H1 (cell line): ENCODE measurements at regions not wholly inside any gene's neighbourhood (a gene's known extent, or its start where the extent isn't known, plus 50 kb on each side); places are given as distances from the start of the nearest gene placed in this dataset.

Experiments
- CTCF ChIA-PET: fragments of 300-600 bp; sonication (Branson Sonifier 250); formaldehyde crosslinking; loops from one replicate; lab custom pipeline; 2021; ENCODE audit not compliant: partially characterized antibody; lab: Charles Lee
- POLR2A ChIA-PET: fragments of 300-600 bp; sonication (Branson Sonifier 250); formaldehyde crosslinking; loops from one replicate; lab custom pipeline; 2021; ENCODE audit warnings: inconsistent platforms; ENCODE audit not compliant: partially characterized antibody; lab: Charles Lee
- DNase-seq, 2 experiments: peaks; one replicate each; pipeline versions ENCODE4 v3.0.0 to v3.0.0-alpha.2; 2010 to 2022; ENCODE audit warnings: low spot score in 2 of 2, low read depth in 1 of 2, mixed read lengths in 1 of 2
- FAIRE-seq: peaks from 2 replicates; lab custom pipeline; 2011; peaks lifted over from hg19 to GRCh38; lab: Jason Lieb, UNC
- H2AFZ ChIP-seq: 2 replicates; pipeline ENCODE4 v1.8.1; 2012; ENCODE audit warnings: low read length, inconsistent platforms
- H2AK5ac ChIP-seq: 2 replicates; pipeline ENCODE4 v1.6.1; 2013; ENCODE audit warnings: low read depth, low read length
- H2BK120ac ChIP-seq: replicated peaks from 2 replicates; pipeline ENCODE3; 2013; ENCODE audit warnings: low read depth, low read length, inconsistent platforms
- H2BK12ac ChIP-seq: 2 replicates; pipeline ENCODE4 v1.6.1; 2013; ENCODE audit warnings: low read depth, low read length
- H2BK15ac ChIP-seq: 2 replicates; pipeline ENCODE4 v1.6.1; 2013; ENCODE audit warnings: low read length
- H2BK20ac ChIP-seq: 2 replicates; pipeline ENCODE4 v1.6.1; 2013; ENCODE audit warnings: low read length
- H2BK5ac ChIP-seq: 2 replicates; pipeline ENCODE4 v1.6.1; 2013; ENCODE audit warnings: low read depth, low read length
- H3K14ac ChIP-seq: 2 replicates; pipeline ENCODE4 v1.6.1; 2013; ENCODE audit warnings: inconsistent platforms; ENCODE audit not compliant: insufficient read length
- H3K18ac ChIP-seq: 2 replicates; pipeline ENCODE4 v1.6.1; 2013; ENCODE audit warnings: low read length; ENCODE audit errors: extremely low read depth
- H3K23ac ChIP-seq: 2 replicates; pipeline ENCODE4 v1.6.1; 2013; ENCODE audit warnings: inconsistent platforms; ENCODE audit not compliant: insufficient read length
- H3K23me2 ChIP-seq: 2 replicates; pipeline ENCODE4 v1.6.1; 2013; ENCODE audit warnings: low read depth, low read length
- H3K27ac ChIP-seq: 2 replicates; pipeline ENCODE4 v1.6.1; 2011; ENCODE audit warnings: low read depth, low read length, inconsistent platforms
- H3K27me3 ChIP-seq, 4 experiments: replicated peaks in 1 of 4; 1 replicate in 1 of 4; 2 replicates in 3 of 4; pipeline versions ENCODE4 v1.6.1 to v1.8.1; 2011 to 2013; ENCODE audit warnings: low read length in 3 of 4, mild to moderate bottlenecking in 3 of 4, inconsistent platforms in 2 of 4, mixed read lengths in 2 of 4, moderate library complexity in 1 of 4; ENCODE audit not compliant: control insufficient read depth in 3 of 4, insufficient read depth in 3 of 4; ENCODE audit errors: extremely low read depth in 1 of 4
- H3K36me3 ChIP-seq, 4 experiments: 2 replicates each; pipeline versions ENCODE4 v1.6.1 to v1.8.1; 2011 to 2013; ENCODE audit warnings: mild to moderate bottlenecking in 4 of 4, low read length in 3 of 4, moderate library complexity in 2 of 4, control low read depth in 1 of 4, inconsistent platforms in 1 of 4; ENCODE audit not compliant: insufficient read depth in 4 of 4, control insufficient read depth in 2 of 4
- H3K4ac ChIP-seq: replicated peaks from 2 replicates; pipeline ENCODE3; 2013; ENCODE audit warnings: low read length, low read depth, mixed read lengths, inconsistent platforms; ENCODE audit not compliant: insufficient read length
- H3K4me1 ChIP-seq, 4 experiments: replicated peaks in 1 of 4; 1 replicate in 1 of 4; 2 replicates in 3 of 4; pipeline versions ENCODE4 v1.6.1 to v1.8.1; 2011 to 2013; ENCODE audit warnings: low read length in 3 of 4, inconsistent platforms in 2 of 4, mixed read lengths in 1 of 4; ENCODE audit not compliant: insufficient read depth in 4 of 4, control insufficient read depth in 3 of 4
- H3K4me2 ChIP-seq, 2 experiments: 2 replicates each; pipeline versions ENCODE4 v1.6.1 to v1.8.1; 2011 to 2013; ENCODE audit warnings: low read depth in 2 of 2, low read length in 2 of 2, control low read depth in 1 of 2, inconsistent platforms in 1 of 2, mild to moderate bottlenecking in 1 of 2; ENCODE audit not compliant: insufficient read depth in 1 of 2
- H3K4me3 ChIP-seq, 4 experiments: fragments of 200-600, 300-600 bp in 1 of 4; sonication (generic), shearing (Covaris generic), sonication (Bioruptor Twin) in 1 of 4; 2 replicates each; pipeline versions ENCODE4 v1.5.1 to v1.8.1; 2011 to 2016; ENCODE audit warnings: low read length in 4 of 4, low read depth in 3 of 4, control low read depth in 2 of 4, inconsistent platforms in 2 of 4, mild to moderate bottlenecking in 2 of 4, mixed read lengths in 1 of 4, moderate library complexity in 1 of 4; ENCODE audit not compliant: insufficient read depth in 2 of 4; ENCODE audit errors: extremely low read depth in 1 of 4
- H3K56ac ChIP-seq: replicated peaks from 2 replicates; pipeline ENCODE3; 2013; ENCODE audit warnings: low read depth, mild to moderate bottlenecking, mixed read lengths, low read length, inconsistent platforms; ENCODE audit not compliant: insufficient read length
- H3K79me1 ChIP-seq: 2 replicates; pipeline ENCODE4 v1.6.1; 2013; ENCODE audit warnings: low read depth, low read length, control low read depth
- H3K79me2 ChIP-seq, 2 experiments: 2 replicates each; pipeline versions ENCODE4 v1.6.1 to v1.8.1; 2012 to 2013; ENCODE audit warnings: low read length in 2 of 2, mild to moderate bottlenecking in 2 of 2, inconsistent platforms in 1 of 2; ENCODE audit not compliant: insufficient read depth in 2 of 2, control insufficient read depth in 1 of 2
- H3K9ac ChIP-seq, 4 experiments: replicated peaks in 1 of 4; 1 replicate in 1 of 4; 2 replicates in 3 of 4; pipeline versions ENCODE4 v1.6.1 to v1.8.1; 2011 to 2013; ENCODE audit warnings: low read depth in 3 of 4, low read length in 3 of 4, control low read depth in 2 of 4, mild to moderate bottlenecking in 2 of 4, moderate library complexity in 2 of 4, inconsistent platforms in 1 of 4; ENCODE audit errors: extremely low read depth in 1 of 4
- H3K9me3 ChIP-seq, 2 experiments: 2 replicates each; pipeline versions ENCODE4 v1.6.1 to v1.8.1; 2012 to 2013; ENCODE audit warnings: mild to moderate bottlenecking in 2 of 2, moderate library complexity in 2 of 2, control low read depth in 1 of 2, inconsistent platforms in 1 of 2, low read depth in 1 of 2, low read length in 1 of 2, mixed read lengths in 1 of 2; ENCODE audit not compliant: insufficient read depth in 2 of 2
- H4K20me1 ChIP-seq, 2 experiments: replicated peaks in 1 of 2; 2 replicates each; pipeline versions ENCODE3 to v1.8.1; 2011 to 2013; ENCODE audit warnings: inconsistent platforms in 2 of 2, low read length in 2 of 2, mild to moderate bottlenecking in 1 of 2; ENCODE audit not compliant: insufficient read depth in 2 of 2, control insufficient read depth in 1 of 2
- H4K5ac ChIP-seq: 2 replicates; pipeline ENCODE4 v1.6.1; 2013; ENCODE audit warnings: low read length, low read depth, mixed read lengths, inconsistent platforms; ENCODE audit not compliant: insufficient read length
- H4K8ac ChIP-seq: 2 replicates; pipeline ENCODE4 v1.8.0; 2013; ENCODE audit warnings: mild to moderate bottlenecking, moderate library complexity, low read length, inconsistent platforms; ENCODE audit not compliant: insufficient read depth; ENCODE audit errors: extremely low read depth
- H4K91ac ChIP-seq: replicated peaks from 2 replicates; pipeline ENCODE3; 2013; ENCODE audit warnings: low read length, mixed read lengths, inconsistent platforms; ENCODE audit not compliant: insufficient read length
- JUND ChIP-seq: IDR thresholded peaks from 2 replicates; pipeline ENCODE4 v1.6.1; 2011; ENCODE audit warnings: mild to moderate bottlenecking, improper control_type of control experiment, low read length
- POLR2AphosphoS5 ChIP-seq: IDR thresholded peaks from 2 replicates; pipeline ENCODE4 v1.6.1; 2011; ENCODE audit warnings: low read depth, low read length
- SUZ12 ChIP-seq: fragments of 200-600 bp; sonication (generic); IDR thresholded peaks from 2 replicates; pipeline ENCODE4 v1.6.1; 2012; ENCODE audit warnings: mild to moderate bottlenecking, inconsistent platforms, low read length, moderate library complexity, mixed read lengths
- WGBS, 2 experiments: shearing (Covaris generic) in 1 of 2; methylation state at CpG; one replicate each; pipeline versions ENCODE4 v1.1.6 to v1.1.7; 2013 to 2015; ENCODE audit warnings: low lambda C conversion rate in 2 of 2, mixed read lengths in 2 of 2, inconsistent platforms in 1 of 2, low coverage in 1 of 2, missing lambda C conversion rate in 1 of 2; ENCODE audit not compliant: insufficient replicate concordance in 2 of 2, insufficient coverage in 1 of 2, insufficient read length in 1 of 2; ENCODE audit errors: extremely low coverage in 1 of 2, missing lambda C conversion rate in 1 of 2; 5-methylcytosine and 5-hydroxymethylcytosine counted together

DNA sequence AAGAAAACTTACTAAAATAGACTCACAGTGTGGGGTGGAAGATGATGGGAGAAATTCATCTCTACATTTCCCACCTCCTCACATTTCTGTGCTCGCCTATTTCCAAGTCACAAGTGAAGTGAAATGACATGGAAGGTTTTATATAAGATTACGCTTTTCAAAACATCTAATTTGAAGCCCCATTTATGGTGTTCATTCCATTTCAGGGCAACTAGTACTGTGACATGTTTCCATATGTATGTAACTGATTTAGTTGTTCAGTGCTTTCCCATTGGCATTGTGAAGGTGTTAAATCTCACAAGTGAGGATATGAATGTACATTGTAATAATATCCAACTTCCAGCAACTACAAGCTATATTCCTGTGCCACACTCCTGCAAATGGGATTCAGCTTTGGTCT lies 1174.8 kb downstream of the CDH11 start:
- Histone ChIP-seq H3K4me2 (no peak overlapping the region), H3K79me1 (no peaks in the 10 kb centered on the region), H3K4me1 (no peaks in the 10 kb centered on the region), H3K27ac (no peak overlapping the region), H3K9ac (no peak overlapping the region), H4K5ac (no peak overlapping the region), H2BK15ac (no peak overlapping the region), H3K9me3 (no peaks in the 10 kb centered on the region), H2BK5ac (no peak overlapping the region), H2BK120ac (no peak overlapping the region), H3K4ac (no peak overlapping the region), H3K56ac (no peak overlapping the region), H4K91ac (no peak overlapping the region), H3K23ac (no peak overlapping the region), H2BK12ac (no peak overlapping the region), H3K4me3 (no peak overlapping the region), H3K14ac (no peak overlapping the region), H3K23me2 (no peaks in the 10 kb centered on the region), H3K79me2 (no peaks in the 10 kb centered on the region), H4K8ac (no peak overlapping the region), H2AK5ac (no peak overlapping the region), H4K20me1 (no peaks in the 10 kb centered on the region), H3K27me3 (no peaks in the 10 kb centered on the region), H2AFZ (no peak overlapping the region), H3K18ac (no peak overlapping the region), H2BK20ac (no peak overlapping the region), H3K36me3 (no peaks in the 10 kb centered on the region)
- FAIRE-seq (no peak), DNase-seq (no peak)
- ChIA-PET CTCF (no interaction called here), POLR2A (no interaction called here)
- WGBS, 2 experiments: 93% methylated on average over 2 of the region's 2 CpGs; no CpG with 5 or more reads in 1 of the 2 experiments
- no peak for TF ChIP-seq JUND
- TF ChIP-seq POLR2AphosphoS5: no peak
- TF ChIP-seq SUZ12: no peak
